Lower lobe of right lung (tissue), 2 donors: ENCODE measurements at regions not wholly inside any gene's neighbourhood (a gene's known extent, or its start where the extent isn't known, plus 50 kb on each side); places are given as distances from the start of the nearest gene placed in this dataset.

Experiments used
- ATAC-seq, 2 donors: fragments of 200-7000 bp; cut with Tn5 transposase; one replicate each; pipeline ENCODE4 v1.9.1; 2020 to 2022; ENCODE audit warnings: mild to moderate bottlenecking in 2 of 2, moderate library complexity in 2 of 2
- DNase-seq: peaks from one replicate; pipeline ENCODE4 v3.0.0-alpha.2; 2020
- H3K27ac ChIP-seq: fragments of 200-600 bp; one replicate; pipeline ENCODE4 v1.8.0; 2022
- H3K27me3 ChIP-seq: fragments of 200-600 bp; one replicate; pipeline ENCODE4 v1.8.0; 2022; ENCODE audit warnings: low read depth
- H3K36me3 ChIP-seq: fragments of 200-600 bp; one replicate; pipeline ENCODE4 v1.8.0; 2022; ENCODE audit warnings: mild to moderate bottlenecking
- H3K4me1 ChIP-seq: fragments of 200-600 bp; one replicate; pipeline ENCODE4 v1.8.0; 2022
- H3K4me3 ChIP-seq: fragments of 200-600 bp; one replicate; pipeline ENCODE4 v1.8.0; 2022; ENCODE audit warnings: mild to moderate bottlenecking
- H3K9me3 ChIP-seq: fragments of 200-600 bp; one replicate; pipeline ENCODE4 v1.8.0; 2022
- intact Hi-C: fragments of 100-400 bp; cut with DNase I; formaldehyde crosslinking; loops from one replicate; pipeline ENCODE4 v1.11.0; 2022
- TF ChIP-seq, protein P1 (sequence below): fragments of 200-600 bp; IDR thresholded peaks from one replicate; pipeline ENCODE4 v1.8.0; 2022; ENCODE audit warnings: antibody characterized with exemption, mild to moderate bottlenecking
- donor health status: DM: no; HTN: yes; CAD: no; lungs with severe emphysema.

DNA sequence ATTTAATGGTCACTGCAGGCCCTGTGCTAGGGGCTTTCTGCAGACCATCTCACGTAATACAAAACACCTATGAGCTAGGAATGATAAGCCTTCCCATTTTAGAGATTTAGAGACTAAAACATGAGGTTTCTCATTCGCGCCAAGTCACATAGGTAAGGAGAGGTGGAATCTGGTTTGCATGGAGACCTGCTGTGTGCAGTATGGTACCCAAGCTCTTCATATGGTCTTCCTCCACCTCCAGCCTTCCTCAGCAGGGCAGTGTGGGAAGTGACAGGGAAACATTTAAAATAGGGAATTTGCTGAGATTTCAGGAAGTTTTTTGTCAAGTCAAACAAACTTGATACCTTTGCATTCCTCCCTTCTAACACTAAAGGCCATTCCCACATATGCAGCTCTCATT lies 337.6 kb downstream of the IL20RB start:
- intact Hi-C loops: no loop called here
- H3K27me3 ChIP-seq: no peaks in the 10 kb centered on the region
- DNase-seq: no peak
- no peaks in the 10 kb centered on the region for H3K4me1 ChIP-seq
- TF ChIP-seq, protein P1, sequence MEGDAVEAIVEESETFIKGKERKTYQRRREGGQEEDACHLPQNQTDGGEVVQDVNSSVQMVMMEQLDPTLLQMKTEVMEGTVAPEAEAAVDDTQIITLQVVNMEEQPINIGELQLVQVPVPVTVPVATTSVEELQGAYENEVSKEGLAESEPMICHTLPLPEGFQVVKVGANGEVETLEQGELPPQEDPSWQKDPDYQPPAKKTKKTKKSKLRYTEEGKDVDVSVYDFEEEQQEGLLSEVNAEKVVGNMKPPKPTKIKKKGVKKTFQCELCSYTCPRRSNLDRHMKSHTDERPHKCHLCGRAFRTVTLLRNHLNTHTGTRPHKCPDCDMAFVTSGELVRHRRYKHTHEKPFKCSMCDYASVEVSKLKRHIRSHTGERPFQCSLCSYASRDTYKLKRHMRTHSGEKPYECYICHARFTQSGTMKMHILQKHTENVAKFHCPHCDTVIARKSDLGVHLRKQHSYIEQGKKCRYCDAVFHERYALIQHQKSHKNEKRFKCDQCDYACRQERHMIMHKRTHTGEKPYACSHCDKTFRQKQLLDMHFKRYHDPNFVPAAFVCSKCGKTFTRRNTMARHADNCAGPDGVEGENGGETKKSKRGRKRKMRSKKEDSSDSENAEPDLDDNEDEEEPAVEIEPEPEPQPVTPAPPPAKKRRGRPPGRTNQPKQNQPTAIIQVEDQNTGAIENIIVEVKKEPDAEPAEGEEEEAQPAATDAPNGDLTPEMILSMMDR: no peak
- H3K9me3 ChIP-seq: no peaks in the 10 kb centered on the region
- ATAC-seq: no peak
- H3K4me3 ChIP-seq: no peak overlapping the region
- H3K36me3 ChIP-seq: no peaks in the 10 kb centered on the region
- no peak overlapping the region for H3K27ac ChIP-seq

DNA sequence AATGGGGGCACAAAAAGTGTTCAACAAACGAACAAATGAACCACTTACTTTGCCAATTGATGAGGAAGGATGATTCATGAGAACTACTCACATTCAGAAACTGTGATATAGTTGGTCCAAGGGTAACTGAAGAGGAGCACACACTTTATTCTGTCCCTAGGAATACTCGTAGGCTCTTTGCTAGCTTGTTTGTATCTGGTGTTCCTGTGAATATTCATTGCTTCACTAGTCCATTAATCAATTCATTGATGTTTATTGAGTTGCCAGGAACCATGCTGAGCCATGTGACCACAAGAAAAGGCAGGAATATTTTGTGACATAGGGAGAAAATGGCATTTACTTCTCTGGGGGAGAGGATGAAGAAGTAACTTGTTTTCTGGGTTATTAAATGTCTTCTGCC lies 338.3 kb downstream of the IL20RB start:
- intact Hi-C loops: no loop called here
- ATAC-seq (no peak), DNase-seq (no peak)
- H3K4me1 ChIP-seq: no peaks in the 10 kb centered on the region
- no peaks in the 10 kb centered on the region for H3K36me3 ChIP-seq
- no peaks in the 10 kb centered on the region for H3K27me3 ChIP-seq
- H3K27ac ChIP-seq: no peak overlapping the region
- H3K4me3 ChIP-seq: no peak overlapping the region
- no peaks in the 10 kb centered on the region for H3K9me3 ChIP-seq
- TF ChIP-seq, protein P1: no peak

DNA sequence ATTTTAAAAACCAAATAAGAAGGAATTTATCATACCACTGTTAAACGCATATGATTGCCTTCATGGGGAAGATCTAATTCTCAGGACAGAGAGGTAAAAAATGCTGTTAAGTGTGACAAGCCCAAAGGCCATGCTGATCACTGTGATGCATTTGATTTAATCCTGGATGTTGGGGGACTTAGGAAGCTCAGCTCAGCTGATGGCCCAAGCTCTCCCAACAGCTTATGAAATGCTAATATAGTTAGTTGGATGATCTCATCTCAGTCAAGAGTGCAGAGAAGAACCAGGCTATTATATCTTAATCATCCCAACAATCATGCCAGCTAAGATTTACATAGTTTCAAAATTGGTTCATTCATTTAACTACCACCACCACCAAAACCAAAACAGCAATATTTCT lies 340.0 kb downstream of the IL20RB start:
- intact Hi-C loops: no loop called here
- no peaks in the 10 kb centered on the region for H3K4me1 ChIP-seq
- no peak for DNase-seq

DNA sequence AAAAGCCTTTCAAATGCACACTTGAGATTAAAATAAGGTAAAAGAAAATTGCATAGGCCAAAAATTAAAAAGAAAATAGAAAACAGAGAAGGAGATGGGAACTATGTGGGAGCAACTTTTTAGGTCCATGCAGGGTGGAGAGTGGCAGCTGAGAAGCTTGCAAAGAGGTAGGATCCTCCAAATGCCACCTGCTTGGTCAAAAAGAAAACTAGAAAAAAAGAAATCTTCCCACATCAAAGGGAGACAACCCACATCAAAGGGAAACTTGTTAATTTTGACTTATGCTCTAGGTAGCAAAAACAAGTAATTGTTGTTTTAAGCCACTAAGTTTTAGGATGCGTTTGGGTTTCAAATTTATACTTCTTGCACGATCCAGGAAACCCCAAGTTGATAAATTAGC lies 342.9 kb downstream of the IL20RB start:
- H3K36me3 ChIP-seq: no peaks in the 10 kb centered on the region
- H3K27me3 ChIP-seq: no peaks in the 10 kb centered on the region
- DNase-seq (no peak), ATAC-seq (no peak)
- H3K4me3 ChIP-seq: no peak overlapping the region
- intact Hi-C loops: no loop called here
- H3K27ac ChIP-seq: no peak overlapping the region
- H3K4me1 ChIP-seq: no peaks in the 10 kb centered on the region
- TF ChIP-seq, protein P1: no peak
- H3K9me3 ChIP-seq: no peaks in the 10 kb centered on the region

More for the DNA sequence above, 340.0 kb downstream of the IL20RB start:
- ATAC-seq: no peak
- Histone ChIP-seq H3K36me3 (no peaks in the 10 kb centered on the region), H3K27me3 (no peaks in the 10 kb centered on the region), H3K9me3 (no peaks in the 10 kb centered on the region), H3K4me3 (no peak overlapping the region), H3K27ac (no peak overlapping the region)
- TF ChIP-seq, protein P1: no peak

DNA sequence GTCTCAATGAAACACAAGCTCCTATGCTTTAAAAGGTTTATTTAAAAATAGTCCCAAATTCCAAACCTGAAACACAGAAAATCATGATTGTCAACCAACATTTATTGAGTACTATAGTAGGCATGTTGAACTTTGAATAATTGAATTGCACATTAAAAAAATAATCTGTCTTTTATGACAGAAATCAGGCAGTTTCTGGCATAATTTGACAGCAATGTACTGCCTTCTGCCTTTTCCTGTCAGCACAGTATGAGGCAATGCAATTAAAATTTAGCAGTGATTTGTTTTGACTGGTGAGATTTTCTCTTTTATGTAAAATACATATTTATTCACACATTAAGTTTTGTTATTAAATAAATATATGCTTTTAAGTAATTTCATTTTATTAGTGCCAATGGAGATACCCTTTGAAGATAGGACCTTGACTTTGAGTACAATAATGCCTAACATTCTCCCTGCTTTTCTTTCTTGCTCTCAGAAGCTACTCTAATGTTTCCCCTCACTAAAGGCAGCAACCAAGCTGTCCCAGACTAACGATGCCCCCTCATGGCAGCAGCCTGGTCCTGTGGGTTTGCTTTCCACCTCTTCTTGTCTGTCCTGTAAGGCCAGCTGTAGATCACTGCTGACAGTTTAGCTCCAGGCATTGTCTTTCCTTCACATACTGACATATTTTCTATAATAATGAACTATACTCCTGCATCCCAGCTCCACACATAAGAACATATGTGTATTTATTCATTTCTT lies 346.7 kb downstream of the IL20RB start:
- Histone ChIP-seq H3K27me3 (no peaks in the 10 kb centered on the region), H3K4me3 (no peak overlapping the region), H3K9me3 (no peaks in the 10 kb centered on the region), H3K27ac (no peak overlapping the region), H3K36me3 (no peaks in the 10 kb centered on the region), H3K4me1 (no peaks in the 10 kb centered on the region)
- no peak for DNase-seq
- intact Hi-C loops: no loop called here
- no peak for ATAC-seq
- TF ChIP-seq, protein P1: no peak
